H1 (cell line): ENCODE measurements at regions not wholly inside any gene's neighbourhood (a gene's known extent, or its start where the extent isn't known, plus 50 kb on each side); places are given as distances from the start of the nearest gene placed in this dataset.
"Not testable (repeated sequence)": the region's sequence is repeated elsewhere in the genome, so short reads cannot be mapped to it uniquely, and the experiment has no call there.

Source experiments
- CTCF ChIA-PET: fragments of 300-600 bp; sonication (Branson Sonifier 250); formaldehyde crosslinking; loops from one replicate; lab custom pipeline; 2021; ENCODE audit not compliant: partially characterized antibody; lab: Charles Lee
- POLR2A ChIA-PET: fragments of 300-600 bp; sonication (Branson Sonifier 250); formaldehyde crosslinking; loops from one replicate; lab custom pipeline; 2021; ENCODE audit warnings: inconsistent platforms; ENCODE audit not compliant: partially characterized antibody; lab: Charles Lee
- DNase-seq, 2 experiments: peaks; one replicate each; pipeline versions ENCODE4 v3.0.0 to v3.0.0-alpha.2; 2010 to 2022; ENCODE audit warnings: low spot score in 2 of 2, low read depth in 1 of 2, mixed read lengths in 1 of 2
- FAIRE-seq: peaks from 2 replicates; lab custom pipeline; 2011; peaks lifted over from hg19 to GRCh38; lab: Jason Lieb, UNC
- H2AFZ ChIP-seq: 2 replicates; pipeline ENCODE4 v1.8.1; 2012; ENCODE audit warnings: low read length, inconsistent platforms
- H2AK5ac ChIP-seq: 2 replicates; pipeline ENCODE4 v1.6.1; 2013; ENCODE audit warnings: low read depth, low read length
- H2BK120ac ChIP-seq: replicated peaks from 2 replicates; pipeline ENCODE3; 2013; ENCODE audit warnings: low read depth, low read length, inconsistent platforms
- H2BK12ac ChIP-seq: 2 replicates; pipeline ENCODE4 v1.6.1; 2013; ENCODE audit warnings: low read depth, low read length
- H2BK15ac ChIP-seq: 2 replicates; pipeline ENCODE4 v1.6.1; 2013; ENCODE audit warnings: low read length
- H2BK20ac ChIP-seq: 2 replicates; pipeline ENCODE4 v1.6.1; 2013; ENCODE audit warnings: low read length
- H2BK5ac ChIP-seq: 2 replicates; pipeline ENCODE4 v1.6.1; 2013; ENCODE audit warnings: low read depth, low read length
- H3K14ac ChIP-seq: 2 replicates; pipeline ENCODE4 v1.6.1; 2013; ENCODE audit warnings: inconsistent platforms; ENCODE audit not compliant: insufficient read length
- H3K18ac ChIP-seq: 2 replicates; pipeline ENCODE4 v1.6.1; 2013; ENCODE audit warnings: low read length; ENCODE audit errors: extremely low read depth
- H3K23ac ChIP-seq: 2 replicates; pipeline ENCODE4 v1.6.1; 2013; ENCODE audit warnings: inconsistent platforms; ENCODE audit not compliant: insufficient read length
- H3K23me2 ChIP-seq: 2 replicates; pipeline ENCODE4 v1.6.1; 2013; ENCODE audit warnings: low read depth, low read length
- H3K27ac ChIP-seq: 2 replicates; pipeline ENCODE4 v1.6.1; 2011; ENCODE audit warnings: low read depth, low read length, inconsistent platforms
- H3K27me3 ChIP-seq, 4 experiments: replicated peaks in 1 of 4; 1 replicate in 1 of 4; 2 replicates in 3 of 4; pipeline versions ENCODE4 v1.6.1 to v1.8.1; 2011 to 2013; ENCODE audit warnings: low read length in 3 of 4, mild to moderate bottlenecking in 3 of 4, inconsistent platforms in 2 of 4, mixed read lengths in 2 of 4, moderate library complexity in 1 of 4; ENCODE audit not compliant: control insufficient read depth in 3 of 4, insufficient read depth in 3 of 4; ENCODE audit errors: extremely low read depth in 1 of 4
- H3K36me3 ChIP-seq, 4 experiments: 2 replicates each; pipeline versions ENCODE4 v1.6.1 to v1.8.1; 2011 to 2013; ENCODE audit warnings: mild to moderate bottlenecking in 4 of 4, low read length in 3 of 4, moderate library complexity in 2 of 4, control low read depth in 1 of 4, inconsistent platforms in 1 of 4; ENCODE audit not compliant: insufficient read depth in 4 of 4, control insufficient read depth in 2 of 4
- H3K4ac ChIP-seq: replicated peaks from 2 replicates; pipeline ENCODE3; 2013; ENCODE audit warnings: low read length, low read depth, mixed read lengths, inconsistent platforms; ENCODE audit not compliant: insufficient read length
- H3K4me1 ChIP-seq, 4 experiments: replicated peaks in 1 of 4; 1 replicate in 1 of 4; 2 replicates in 3 of 4; pipeline versions ENCODE4 v1.6.1 to v1.8.1; 2011 to 2013; ENCODE audit warnings: low read length in 3 of 4, inconsistent platforms in 2 of 4, mixed read lengths in 1 of 4; ENCODE audit not compliant: insufficient read depth in 4 of 4, control insufficient read depth in 3 of 4
- H3K4me2 ChIP-seq, 2 experiments: 2 replicates each; pipeline versions ENCODE4 v1.6.1 to v1.8.1; 2011 to 2013; ENCODE audit warnings: low read depth in 2 of 2, low read length in 2 of 2, control low read depth in 1 of 2, inconsistent platforms in 1 of 2, mild to moderate bottlenecking in 1 of 2; ENCODE audit not compliant: insufficient read depth in 1 of 2
- H3K4me3 ChIP-seq, 4 experiments: fragments of 200-600, 300-600 bp in 1 of 4; sonication (generic), shearing (Covaris generic), sonication (Bioruptor Twin) in 1 of 4; 2 replicates each; pipeline versions ENCODE4 v1.5.1 to v1.8.1; 2011 to 2016; ENCODE audit warnings: low read length in 4 of 4, low read depth in 3 of 4, control low read depth in 2 of 4, inconsistent platforms in 2 of 4, mild to moderate bottlenecking in 2 of 4, mixed read lengths in 1 of 4, moderate library complexity in 1 of 4; ENCODE audit not compliant: insufficient read depth in 2 of 4; ENCODE audit errors: extremely low read depth in 1 of 4
- H3K56ac ChIP-seq: replicated peaks from 2 replicates; pipeline ENCODE3; 2013; ENCODE audit warnings: low read depth, mild to moderate bottlenecking, mixed read lengths, low read length, inconsistent platforms; ENCODE audit not compliant: insufficient read length
- H3K79me1 ChIP-seq: 2 replicates; pipeline ENCODE4 v1.6.1; 2013; ENCODE audit warnings: low read depth, low read length, control low read depth
- H3K79me2 ChIP-seq, 2 experiments: 2 replicates each; pipeline versions ENCODE4 v1.6.1 to v1.8.1; 2012 to 2013; ENCODE audit warnings: low read length in 2 of 2, mild to moderate bottlenecking in 2 of 2, inconsistent platforms in 1 of 2; ENCODE audit not compliant: insufficient read depth in 2 of 2, control insufficient read depth in 1 of 2
- H3K9ac ChIP-seq, 4 experiments: replicated peaks in 1 of 4; 1 replicate in 1 of 4; 2 replicates in 3 of 4; pipeline versions ENCODE4 v1.6.1 to v1.8.1; 2011 to 2013; ENCODE audit warnings: low read depth in 3 of 4, low read length in 3 of 4, control low read depth in 2 of 4, mild to moderate bottlenecking in 2 of 4, moderate library complexity in 2 of 4, inconsistent platforms in 1 of 4; ENCODE audit errors: extremely low read depth in 1 of 4
- H3K9me3 ChIP-seq, 2 experiments: 2 replicates each; pipeline versions ENCODE4 v1.6.1 to v1.8.1; 2012 to 2013; ENCODE audit warnings: mild to moderate bottlenecking in 2 of 2, moderate library complexity in 2 of 2, control low read depth in 1 of 2, inconsistent platforms in 1 of 2, low read depth in 1 of 2, low read length in 1 of 2, mixed read lengths in 1 of 2; ENCODE audit not compliant: insufficient read depth in 2 of 2
- H4K20me1 ChIP-seq, 2 experiments: replicated peaks in 1 of 2; 2 replicates each; pipeline versions ENCODE3 to v1.8.1; 2011 to 2013; ENCODE audit warnings: inconsistent platforms in 2 of 2, low read length in 2 of 2, mild to moderate bottlenecking in 1 of 2; ENCODE audit not compliant: insufficient read depth in 2 of 2, control insufficient read depth in 1 of 2
- H4K5ac ChIP-seq: 2 replicates; pipeline ENCODE4 v1.6.1; 2013; ENCODE audit warnings: low read length, low read depth, mixed read lengths, inconsistent platforms; ENCODE audit not compliant: insufficient read length
- H4K8ac ChIP-seq: 2 replicates; pipeline ENCODE4 v1.8.0; 2013; ENCODE audit warnings: mild to moderate bottlenecking, moderate library complexity, low read length, inconsistent platforms; ENCODE audit not compliant: insufficient read depth; ENCODE audit errors: extremely low read depth
- H4K91ac ChIP-seq: replicated peaks from 2 replicates; pipeline ENCODE3; 2013; ENCODE audit warnings: low read length, mixed read lengths, inconsistent platforms; ENCODE audit not compliant: insufficient read length
- WGBS, 2 experiments: shearing (Covaris generic) in 1 of 2; methylation state at CpG; one replicate each; pipeline versions ENCODE4 v1.1.6 to v1.1.7; 2013 to 2015; ENCODE audit warnings: low lambda C conversion rate in 2 of 2, mixed read lengths in 2 of 2, inconsistent platforms in 1 of 2, low coverage in 1 of 2, missing lambda C conversion rate in 1 of 2; ENCODE audit not compliant: insufficient replicate concordance in 2 of 2, insufficient coverage in 1 of 2, insufficient read length in 1 of 2; ENCODE audit errors: extremely low coverage in 1 of 2, missing lambda C conversion rate in 1 of 2; 5-methylcytosine and 5-hydroxymethylcytosine counted together

DNA sequence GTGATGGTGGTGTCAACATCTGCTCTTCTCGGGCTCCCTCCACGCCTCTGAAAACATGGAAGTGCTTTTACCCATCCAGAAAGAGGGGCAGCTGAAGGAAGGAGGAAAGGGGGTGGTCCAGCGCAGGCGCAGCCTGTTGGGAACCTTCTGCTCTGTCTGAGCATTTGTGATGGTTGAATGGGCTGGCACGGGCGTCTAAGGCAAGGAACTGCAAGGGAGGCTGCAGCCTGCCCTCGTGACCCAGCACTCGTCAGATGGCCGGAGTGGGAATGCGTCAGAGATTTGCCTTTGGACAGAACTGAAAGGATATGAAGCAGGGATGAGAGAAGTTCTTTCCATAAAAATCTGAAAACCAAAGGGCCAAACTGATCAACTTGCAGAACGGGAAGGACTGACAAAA lies 62.3 kb upstream of the PLGLB2 start:
- H3K4me3 ChIP-seq, CTCF ChIA-PET, H3K56ac ChIP-seq, H2BK5ac ChIP-seq, H2BK12ac ChIP-seq, H4K8ac ChIP-seq, H3K4me1 ChIP-seq, H4K5ac ChIP-seq, H3K4ac ChIP-seq, H3K14ac ChIP-seq, H3K23ac ChIP-seq, H2BK120ac ChIP-seq, H4K20me1 ChIP-seq, H3K79me2 ChIP-seq, H4K91ac ChIP-seq, H3K18ac ChIP-seq, DNase-seq, H3K4me2 ChIP-seq, H3K9me3 ChIP-seq, H3K9ac ChIP-seq, POLR2A ChIA-PET, H3K23me2 ChIP-seq, H3K27ac ChIP-seq, H2BK15ac ChIP-seq, H3K27me3 ChIP-seq, H3K79me1 ChIP-seq, H2AFZ ChIP-seq, H2BK20ac ChIP-seq, H2AK5ac ChIP-seq, H3K36me3 ChIP-seq, FAIRE-seq: not testable (repeated sequence)
- WGBS, 2 experiments = no CpG with 5 or more reads among the region's 11 CpGs

- H3K79me2 ChIP-seq, FAIRE-seq: not testable (repeated sequence)
- WGBS, 2 experiments = no CpG with 5 or more reads among the region's 7 CpGs
These were observed 60.9 kb upstream of the PLGLB2 start for GRCh38 chr2:87686873-87687549.

More at GRCh38 chr2:87686873-87687549, 60.9 kb upstream of the PLGLB2 start:
- H2AK5ac ChIP-seq, POLR2A ChIA-PET, H2BK12ac ChIP-seq, H3K9me3 ChIP-seq, H3K4me2 ChIP-seq, H3K14ac ChIP-seq, H3K18ac ChIP-seq, H3K23ac ChIP-seq, H2BK120ac ChIP-seq, H3K23me2 ChIP-seq, H3K56ac ChIP-seq, CTCF ChIA-PET, H3K36me3 ChIP-seq, H2BK20ac ChIP-seq, H2BK15ac ChIP-seq, H3K4ac ChIP-seq, H3K9ac ChIP-seq, H3K27ac ChIP-seq, H3K4me3 ChIP-seq, H4K5ac ChIP-seq, H4K91ac ChIP-seq, H3K79me1 ChIP-seq, H2AFZ ChIP-seq, H4K8ac ChIP-seq, DNase-seq, H3K4me1 ChIP-seq, H4K20me1 ChIP-seq, H3K27me3 ChIP-seq, H2BK5ac ChIP-seq: not testable (repeated sequence)
